Fibroblast of the aortic adventitia (primary cell): ENCODE measurements at regions not wholly inside any gene's neighbourhood (a gene's known extent, or its start where the extent isn't known, plus 50 kb on each side); places are given as distances from the start of the nearest gene placed in this dataset. TPM values are rescaled to one million over a fixed set of nuclear protein-coding genes. Genes with fewer than 3 reads are reported as not detected.
A peak's percentile ranks its signal among the peaks of the same experiment; 100 is the strongest.

ENCODE experiments used
- DNase-seq: peaks from one replicate; pipeline ENCODE4 v3.0.0-alpha.2; 2010; ENCODE audit warnings: low read depth
- H3K4me3 ChIP-seq: 2 replicates; pipeline ENCODE4 v1.5.1; 2011; ENCODE audit warnings: low read depth, mild to moderate bottlenecking, control low read depth, low read length, moderate library complexity
- small RNA-seq: library from RNA; depleted of rRNA; stranded (forward); fragments of <200 nt; gene quantifications from one replicate; pipeline ENCODE3, GENCODE V24; 2012
- TF ChIP-seq, protein P1 (sequence below): IDR thresholded peaks from 2 replicates; pipeline ENCODE4 v1.5.1; 2011; ENCODE audit warnings: mild to moderate bottlenecking, low read length, control low read depth, inconsistent platforms; ENCODE audit not compliant: insufficient read depth

DNA sequence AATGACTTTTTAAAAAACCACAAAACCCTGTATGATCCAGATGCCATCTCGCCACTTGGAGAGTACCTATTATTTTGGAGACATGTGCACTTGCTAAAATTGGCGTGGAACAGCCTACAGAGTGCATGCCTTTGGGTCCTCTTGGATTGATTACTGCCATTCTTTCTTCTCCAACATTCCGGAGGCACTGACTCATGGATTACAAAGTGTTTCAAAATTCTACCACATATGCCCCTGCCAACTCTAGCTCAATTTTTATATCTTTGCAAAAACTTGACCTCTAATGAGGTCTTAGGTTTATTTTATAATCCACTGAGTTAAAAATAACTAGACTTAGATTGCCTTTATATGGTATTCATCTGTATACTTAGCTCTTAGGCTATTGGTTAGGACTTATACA is 55.8 kb upstream of the KIF5B start:
- no peak overlapping the region for H3K4me3 ChIP-seq
- DNase-seq, result peak; percentile 81
- TF ChIP-seq, protein P1, sequence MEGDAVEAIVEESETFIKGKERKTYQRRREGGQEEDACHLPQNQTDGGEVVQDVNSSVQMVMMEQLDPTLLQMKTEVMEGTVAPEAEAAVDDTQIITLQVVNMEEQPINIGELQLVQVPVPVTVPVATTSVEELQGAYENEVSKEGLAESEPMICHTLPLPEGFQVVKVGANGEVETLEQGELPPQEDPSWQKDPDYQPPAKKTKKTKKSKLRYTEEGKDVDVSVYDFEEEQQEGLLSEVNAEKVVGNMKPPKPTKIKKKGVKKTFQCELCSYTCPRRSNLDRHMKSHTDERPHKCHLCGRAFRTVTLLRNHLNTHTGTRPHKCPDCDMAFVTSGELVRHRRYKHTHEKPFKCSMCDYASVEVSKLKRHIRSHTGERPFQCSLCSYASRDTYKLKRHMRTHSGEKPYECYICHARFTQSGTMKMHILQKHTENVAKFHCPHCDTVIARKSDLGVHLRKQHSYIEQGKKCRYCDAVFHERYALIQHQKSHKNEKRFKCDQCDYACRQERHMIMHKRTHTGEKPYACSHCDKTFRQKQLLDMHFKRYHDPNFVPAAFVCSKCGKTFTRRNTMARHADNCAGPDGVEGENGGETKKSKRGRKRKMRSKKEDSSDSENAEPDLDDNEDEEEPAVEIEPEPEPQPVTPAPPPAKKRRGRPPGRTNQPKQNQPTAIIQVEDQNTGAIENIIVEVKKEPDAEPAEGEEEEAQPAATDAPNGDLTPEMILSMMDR, result no peak

DNA sequence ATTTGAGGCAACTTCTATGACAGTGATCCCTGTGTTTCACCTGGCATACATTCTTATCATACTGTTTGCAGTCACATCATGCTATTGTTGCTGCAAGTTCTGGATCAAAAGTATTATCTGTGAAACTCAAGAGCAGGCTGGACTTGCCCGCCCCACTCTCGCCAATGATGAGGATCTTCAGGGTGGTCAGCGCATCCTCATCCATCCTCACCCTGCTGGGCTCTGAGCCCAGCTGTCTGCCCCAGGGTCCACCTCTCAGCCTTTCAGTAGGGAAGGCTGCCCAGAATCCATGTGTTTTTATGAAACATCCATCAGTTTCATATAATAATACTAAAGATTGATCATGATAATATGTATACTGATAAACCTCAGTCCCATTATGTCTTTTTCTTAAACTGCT is 55.4 kb upstream of the KIF5B start:
- TF ChIP-seq, protein P1, result no peak
- DNase-seq, result peak; percentile 1
- no peak overlapping the region for H3K4me3 ChIP-seq

DNA sequence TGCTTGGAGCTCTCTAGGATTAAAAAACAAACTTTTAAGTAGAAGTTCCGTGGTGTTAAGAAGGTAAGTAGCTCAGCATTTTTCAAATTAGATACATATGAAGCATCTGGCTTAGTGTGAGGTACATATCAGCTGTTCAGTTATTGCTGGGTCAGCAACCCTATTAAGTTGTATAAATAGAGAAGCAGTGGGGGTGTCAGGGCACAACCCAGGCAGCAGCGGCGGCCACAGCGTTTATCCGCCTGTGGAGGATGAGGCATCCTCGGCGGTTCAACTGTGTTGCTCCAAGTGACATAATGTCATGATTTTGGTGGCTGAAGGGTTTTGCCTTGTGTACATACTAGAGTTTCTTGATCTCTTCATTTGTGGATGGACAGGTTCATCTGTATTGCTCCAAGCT is 54.6 kb upstream of the KIF5B start:
- H3K4me3 ChIP-seq, result no peak overlapping the region
- no peak for DNase-seq
- TF ChIP-seq, protein P1, result no peak

- H3K4me3 ChIP-seq, result no peak overlapping the region
- no peak for DNase-seq
- TF ChIP-seq, protein P1, result no peak
Measured at GRCh38 chr10:32109603-32110002, 53.4 kb upstream of the KIF5B start.

Small RNAs in the stretch of these regions (small RNA-seq; reads per million reads assigned to genes)
- gene AL161932.1 (not detected), gene RNU7-22P (not detected)
